Esophagus muscularis mucosa (tissue), 4 donors: ENCODE measurements at regions not wholly inside any gene's neighbourhood (a gene's known extent, or its start where the extent isn't known, plus 50 kb on each side); places are given as distances from the start of the nearest gene placed in this dataset.

Experiments used
- DNase-seq: peaks from one replicate; pipeline ENCODE4 v3.0.0-alpha.2; 2017; ENCODE audit errors: extremely low spot score
- H3K27ac ChIP-seq, 4 donors: fragments of 200-600 bp; sonication (generic); replicated peaks in 1 of 4; 1 replicate in 3 of 4; 2 replicates in 1 of 4; pipeline ENCODE4 v1.5.1; 2016 to 2019; ENCODE audit warnings: mild to moderate bottlenecking in 1 of 4
- H3K27me3 ChIP-seq, 4 donors: fragments of 200-600 bp; sonication (generic); one replicate each; pipeline versions ENCODE4 v1.5.1 to v1.6.0; 2016 to 2019
- H3K36me3 ChIP-seq, 4 donors: fragments of 200-600 bp; sonication (generic); one replicate each; pipeline ENCODE4 v1.5.1; 2016 to 2019
- H3K4me1 ChIP-seq, 4 donors: fragments of 200-600 bp; sonication (generic); one replicate each; pipeline ENCODE4 v1.5.1; 2016 to 2019
- H3K4me3 ChIP-seq, 4 donors: fragments of 200-600 bp; sonication (generic); 1 replicate in 2 of 4; 2 replicates in 2 of 4; pipeline ENCODE4 v1.5.1; 2016 to 2019; ENCODE audit warnings: mild to moderate bottlenecking in 4 of 4, moderate library complexity in 1 of 4
- H3K9me3 ChIP-seq, 4 donors: fragments of 200-600 bp; sonication (generic); 1 replicate in 3 of 4; 2 replicates in 1 of 4; pipeline ENCODE4 v1.5.1; 2016 to 2019
- EP300 ChIP-seq: sonication (generic); formaldehyde crosslinking; IDR thresholded peaks from one replicate; pipeline ENCODE4 v1.6.1; 2017; ENCODE audit warnings: antibody characterized with exemption
- POLR2A ChIP-seq: fragments of 450-650 bp; IDR thresholded peaks from one replicate; pipeline ENCODE4 v1.6.1; 2017; ENCODE audit warnings: antibody characterized with exemption, moderate library complexity, mild to moderate bottlenecking, low read depth
- POLR2AphosphoS5 ChIP-seq, 2 donors: sonication (generic); formaldehyde crosslinking; IDR thresholded peaks; one replicate each; pipeline ENCODE4 v1.6.1; 2017; ENCODE audit warnings: antibody characterized with exemption in 2 of 2
- WGBS: methylation state at CpG from one replicate; pipeline ENCODE4 v1.1.5; 2018; 5-methylcytosine and 5-hydroxymethylcytosine counted together
- intact Hi-C: fragments of 100-400 bp; cut with DNase I; formaldehyde crosslinking; loops from one replicate; pipeline ENCODE4 v1.15.1; 2023
- TF ChIP-seq, protein P1 (sequence below), 3 experiments: fragments of 200-600 bp in 2 of 3; fragments of 450-650 bp in 1 of 3; sonication (generic) in 2 of 3; IDR thresholded peaks; one replicate each; pipeline ENCODE4 v1.5.1; 2017 to 2019; ENCODE audit warnings: antibody characterized with exemption in 3 of 3, mild to moderate bottlenecking in 2 of 3, moderate library complexity in 1 of 3

DNA sequence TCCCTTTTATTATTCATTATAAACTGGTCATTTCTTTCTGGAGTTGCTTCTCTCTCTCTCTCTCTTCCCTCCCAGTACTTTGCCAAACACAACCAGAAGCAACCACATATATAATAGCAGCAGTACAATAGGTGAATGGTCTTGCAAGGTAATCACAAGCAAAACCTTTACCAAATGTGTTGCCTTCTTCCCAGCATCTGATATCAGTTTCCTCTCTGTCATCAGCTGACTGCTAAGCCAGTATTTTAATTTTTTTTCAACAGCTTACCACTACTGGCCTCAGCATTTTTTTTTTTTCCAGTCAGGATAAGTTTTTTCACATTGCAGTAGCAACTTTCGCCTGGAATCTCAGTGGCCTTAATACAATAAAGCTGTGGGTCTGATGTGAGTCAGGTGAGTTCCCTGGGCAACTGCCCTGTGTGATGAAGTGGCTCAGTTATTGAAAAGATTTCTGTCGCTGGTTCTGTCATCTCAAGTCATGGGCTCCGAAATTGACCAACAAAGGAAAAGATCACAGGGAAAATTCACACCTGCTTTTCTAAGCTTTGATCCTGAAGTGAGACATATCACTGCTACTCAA, 282.5 kb upstream of the AMIGO2 start:
- Histone ChIP-seq H3K27me3 (no peaks in the 10 kb centered on the region), H3K27ac (peak overlapping the region in 1 of 4 donors; percentile 61), H3K9me3 (no peaks in the 10 kb centered on the region), H3K36me3 (no peaks in the 10 kb centered on the region), H3K4me1 (peaks cover 0 to 8% (median 2%) of the 10 kb centered on the region in 4 donors), H3K4me3 (no peak overlapping the region)
- TF ChIP-seq, protein P1, sequence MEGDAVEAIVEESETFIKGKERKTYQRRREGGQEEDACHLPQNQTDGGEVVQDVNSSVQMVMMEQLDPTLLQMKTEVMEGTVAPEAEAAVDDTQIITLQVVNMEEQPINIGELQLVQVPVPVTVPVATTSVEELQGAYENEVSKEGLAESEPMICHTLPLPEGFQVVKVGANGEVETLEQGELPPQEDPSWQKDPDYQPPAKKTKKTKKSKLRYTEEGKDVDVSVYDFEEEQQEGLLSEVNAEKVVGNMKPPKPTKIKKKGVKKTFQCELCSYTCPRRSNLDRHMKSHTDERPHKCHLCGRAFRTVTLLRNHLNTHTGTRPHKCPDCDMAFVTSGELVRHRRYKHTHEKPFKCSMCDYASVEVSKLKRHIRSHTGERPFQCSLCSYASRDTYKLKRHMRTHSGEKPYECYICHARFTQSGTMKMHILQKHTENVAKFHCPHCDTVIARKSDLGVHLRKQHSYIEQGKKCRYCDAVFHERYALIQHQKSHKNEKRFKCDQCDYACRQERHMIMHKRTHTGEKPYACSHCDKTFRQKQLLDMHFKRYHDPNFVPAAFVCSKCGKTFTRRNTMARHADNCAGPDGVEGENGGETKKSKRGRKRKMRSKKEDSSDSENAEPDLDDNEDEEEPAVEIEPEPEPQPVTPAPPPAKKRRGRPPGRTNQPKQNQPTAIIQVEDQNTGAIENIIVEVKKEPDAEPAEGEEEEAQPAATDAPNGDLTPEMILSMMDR (IDR thresholded peaks at IDR 0.05), result no peak
- TF ChIP-seq POLR2A (no peak), POLR2AphosphoS5 (IDR thresholded peaks at IDR 0.05) (no peak), EP300 (no peak)
- 90% methylated on average over 3 of the region's 3 CpGs for WGBS
- intact Hi-C loops, result no loop called here
- DNase-seq, result no peak

DNA sequence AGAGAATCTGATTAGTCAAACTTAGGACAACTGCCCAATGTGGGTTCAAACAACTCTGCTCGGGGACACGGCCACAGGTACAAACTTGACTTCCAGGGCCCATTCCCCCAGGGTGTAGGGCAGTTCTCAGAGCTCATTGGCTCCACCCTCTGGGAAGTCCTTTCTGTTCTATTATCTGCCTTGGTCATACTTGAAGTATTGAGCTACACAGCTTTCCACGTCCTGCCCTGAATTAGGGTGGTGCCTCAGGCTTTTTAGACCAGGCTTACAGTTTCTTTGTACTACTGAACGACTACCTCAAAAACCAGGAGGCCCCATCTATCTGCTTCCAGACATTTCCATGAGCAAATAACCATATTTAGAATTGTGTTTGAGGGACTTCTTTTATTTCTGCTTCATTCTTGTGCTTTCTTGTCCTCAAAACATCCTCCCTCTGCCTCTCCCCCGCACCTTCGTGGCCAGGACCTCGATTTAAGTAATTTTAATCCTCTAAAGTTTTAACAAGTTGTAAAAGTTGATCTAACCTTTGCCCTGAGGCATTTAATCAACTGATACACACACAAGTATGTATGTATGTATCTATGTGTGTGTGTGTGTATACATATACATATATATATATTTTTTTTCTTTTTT, 281.7 kb upstream of the AMIGO2 start:
- Histone ChIP-seq H3K27me3 (no peaks in the 10 kb centered on the region), H3K27ac (peak overlapping the region in 3 of 4 donors; percentile 41 to 61 (median 45)), H3K4me1 (peaks cover 0 to 8% (median 2%) of the 10 kb centered on the region in 4 donors), H3K36me3 (no peaks in the 10 kb centered on the region), H3K4me3 (no peak overlapping the region), H3K9me3 (no peaks in the 10 kb centered on the region)
- WGBS, result 72% methylated on average over 7 of the region's 7 CpGs
- intact Hi-C loops, result no loop called here
- TF ChIP-seq, protein P1 (IDR thresholded peaks at IDR 0.05), result no peak
- no peak for TF ChIP-seq POLR2A
- TF ChIP-seq EP300, result no peak
- no peak for TF ChIP-seq POLR2AphosphoS5 (IDR thresholded peaks at IDR 0.05)
- no peak for DNase-seq

DNA sequence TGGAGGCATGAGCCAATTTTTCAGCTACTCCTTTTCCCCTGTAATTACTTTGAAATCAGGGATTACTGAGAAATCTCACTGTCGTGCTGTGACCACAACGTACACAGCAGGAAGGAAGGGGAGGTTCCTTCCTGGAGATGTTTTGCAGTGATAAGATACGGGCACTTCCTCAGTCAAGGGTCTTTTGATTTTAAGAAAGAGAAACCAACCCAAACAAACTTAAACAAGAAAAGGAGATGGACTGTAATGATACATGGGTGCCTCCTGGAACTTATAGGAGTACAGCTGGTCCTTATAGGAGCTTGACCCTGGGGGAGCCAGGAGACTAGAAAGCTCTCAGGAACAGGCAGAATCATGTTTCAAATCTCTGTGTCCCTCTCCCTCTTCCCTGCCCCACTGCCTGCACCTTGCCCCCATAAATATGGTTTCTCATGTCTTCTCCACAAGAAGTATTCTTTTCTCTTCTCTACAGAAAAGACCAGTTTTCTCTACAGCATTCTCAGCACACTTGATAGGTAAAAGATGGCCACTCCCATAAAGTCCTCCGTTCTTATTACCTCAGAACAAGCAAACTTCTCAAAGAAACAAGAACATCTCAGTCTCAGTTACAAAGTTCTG, 281.1 kb upstream of the AMIGO2 start:
- no peak for DNase-seq
- H3K9me3 ChIP-seq, result no peaks in the 10 kb centered on the region
- no peak overlapping the region for H3K4me3 ChIP-seq
- TF ChIP-seq, protein P1 (IDR thresholded peaks at IDR 0.05), result no peak
- TF ChIP-seq POLR2AphosphoS5 (IDR thresholded peaks at IDR 0.05), result no peak
- no peak for TF ChIP-seq POLR2A
- TF ChIP-seq EP300, result no peak
- peaks cover 0 to 8% (median 2%) of the 10 kb centered on the region in 4 donors for H3K4me1 ChIP-seq
- WGBS, result 38% methylated on average over 4 of the region's 4 CpGs
- intact Hi-C loops, result no loop called here
- no peaks in the 10 kb centered on the region for H3K36me3 ChIP-seq
- peak overlapping the region in 3 of 4 donors; percentile 41 to 61 (median 45) for H3K27ac ChIP-seq
- no peaks in the 10 kb centered on the region for H3K27me3 ChIP-seq

DNA sequence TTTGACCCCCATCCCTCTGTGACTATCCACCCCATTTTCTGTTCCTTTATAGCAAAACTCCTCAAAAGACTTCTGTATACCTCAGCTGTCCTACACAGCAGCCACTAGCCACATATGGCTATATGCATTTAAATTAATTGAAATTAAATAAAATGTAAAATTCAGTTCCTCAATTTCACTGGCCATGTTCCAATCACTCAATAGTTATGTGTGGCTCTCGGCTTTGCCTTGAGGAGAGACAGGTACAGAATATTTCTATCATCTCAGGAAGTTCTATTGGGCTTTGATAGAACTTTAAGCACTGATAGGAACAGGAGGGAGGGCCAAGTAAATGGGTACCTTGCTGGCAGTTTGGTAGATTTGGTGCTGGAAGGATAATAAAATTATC, 280.3 kb upstream of the AMIGO2 start:
- Histone ChIP-seq H3K9me3 (no peaks in the 10 kb centered on the region), H3K4me3 (no peak overlapping the region), H3K27ac (peak overlapping the region in 1 of 4 donors; percentile 61), H3K27me3 (no peaks in the 10 kb centered on the region), H3K36me3 (no peaks in the 10 kb centered on the region), H3K4me1 (peaks cover 0 to 8% (median 2%) of the 10 kb centered on the region in 4 donors)
- WGBS, result 64% methylated on average over 1 of the region's 1 CpG
- TF ChIP-seq EP300 (no peak), POLR2AphosphoS5 (IDR thresholded peaks at IDR 0.05) (no peak), POLR2A (no peak)
- TF ChIP-seq, protein P1 (IDR thresholded peaks at IDR 0.05), result no peak
- intact Hi-C loops, result no loop called here
- DNase-seq, result no peak
